Activated CD8-positive, alpha-beta T cell treated with anti-CD3 and anti-CD28 coated beads for 36 hours (primary cell): ENCODE measurements at regions not wholly inside any gene's neighbourhood (a gene's known extent, or its start where the extent isn't known, plus 50 kb on each side); places are given as distances from the start of the nearest gene placed in this dataset.

Experiments used
- ATAC-seq: fragments of 200-7000 bp; cut with Tn5 transposase; one replicate; pipeline ENCODE4 v1.10.0; 2021; ENCODE audit warnings: mild to moderate bottlenecking, moderate library complexity
- CTCF ChIA-PET: fragments of 350-600 bp; sonication (Branson Sonifier 250); formaldehyde crosslinking; loops from one replicate; lab custom pipeline; 2021; ENCODE audit warnings: antibody characterized with exemption; lab: Charles Lee
- POLR2A ChIA-PET: fragments of 350-600 bp; sonication (Branson Sonifier 250); formaldehyde crosslinking; loops from one replicate; lab custom pipeline; 2021; ENCODE audit warnings: antibody characterized with exemption; lab: Charles Lee
- DNase-seq: peaks from one replicate; pipeline ENCODE4 v3.0.0-alpha.2; 2020
- H3K27ac Mint-ChIP-seq: one replicate; pipeline ENCODE4 v1.8.0; 2021; ENCODE audit warnings: mild to moderate bottlenecking, mixed read lengths
- H3K27me3 Mint-ChIP-seq: one replicate; pipeline ENCODE4 v1.8.0; 2021; ENCODE audit warnings: mixed read lengths
- H3K36me3 Mint-ChIP-seq: one replicate; pipeline ENCODE4 v1.8.0; 2021; ENCODE audit warnings: low read depth, mixed read lengths
- H3K4me1 Mint-ChIP-seq: one replicate; pipeline ENCODE4 v1.8.0; 2021; ENCODE audit warnings: low read depth, mixed read lengths
- H3K4me3 Mint-ChIP-seq: one replicate; pipeline ENCODE4 v1.8.0; 2021; ENCODE audit warnings: mild to moderate bottlenecking, moderate library complexity, mixed read lengths
- H3K9me3 Mint-ChIP-seq: one replicate; pipeline ENCODE4 v1.8.0; 2021; ENCODE audit warnings: mixed read lengths
- CTCF ChIP-seq: fragments of 200-600 bp; IDR thresholded peaks from one replicate; pipeline ENCODE4 v1.8.0; 2022; ENCODE audit warnings: antibody characterized with exemption, mild to moderate bottlenecking
- intact Hi-C: fragments of 100-400 bp; cut with micrococcal nuclease; formaldehyde crosslinking; loops from one replicate; pipeline ENCODE4 v1.10.0; 2022

- Mint-ChIP-seq H3K9me3 (peaks cover 3% of the 10 kb centered on the region), H3K27ac (no peak overlapping the region), H3K27me3 (no peaks in the 10 kb centered on the region), H3K4me1 (no peaks in the 10 kb centered on the region), H3K36me3 (no peaks in the 10 kb centered on the region), H3K4me3 (no peak overlapping the region)
- DNase-seq: no peak
- ChIA-PET CTCF (no interaction called here), POLR2A (no interaction called here)
- intact Hi-C loops: no loop called here
- ATAC-seq: no peak
- TF ChIP-seq CTCF: no peak
Observed at GRCh38 chr2:79393806-79394484, 118.9 kb upstream of the CTNNA2 start.

GRCh38 chr2:79393107-79393685 is 119.7 kb upstream of the CTNNA2 start:
- TF ChIP-seq CTCF: no peak
- peaks cover 3% of the 10 kb centered on the region for H3K9me3 Mint-ChIP-seq
- H3K27me3 Mint-ChIP-seq: no peaks in the 10 kb centered on the region
- H3K4me1 Mint-ChIP-seq: no peaks in the 10 kb centered on the region
- no peak for DNase-seq
- H3K4me3 Mint-ChIP-seq: no peak overlapping the region
- H3K27ac Mint-ChIP-seq: no peak overlapping the region
- ATAC-seq: no peak
- ChIA-PET POLR2A (no interaction called here), CTCF (no interaction called here)
- intact Hi-C loops: no loop called here
- H3K36me3 Mint-ChIP-seq: no peaks in the 10 kb centered on the region

DNA sequence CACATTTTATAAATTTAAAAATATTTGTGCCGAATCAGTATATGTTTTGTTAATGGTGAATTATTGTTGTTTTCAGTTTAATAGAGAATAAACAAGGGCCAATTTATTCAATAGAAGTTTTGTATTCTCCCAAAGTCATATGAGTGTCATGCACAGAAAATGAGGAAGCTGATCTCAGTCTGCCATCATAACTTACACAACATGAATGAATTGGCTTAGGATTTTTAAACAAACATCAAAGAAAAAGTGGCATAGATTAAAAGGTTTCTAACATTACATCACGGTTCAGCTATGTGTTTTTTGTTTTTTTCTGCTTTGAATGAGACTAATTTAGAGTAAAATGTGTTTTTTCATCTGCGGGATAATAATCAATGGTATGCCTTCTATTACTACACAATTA is 123.4 kb upstream of the CTNNA2 start:
- TF ChIP-seq CTCF: no peak
- intact Hi-C loops: no loop called here
- no peaks in the 10 kb centered on the region for H3K4me1 Mint-ChIP-seq
- no peak for ATAC-seq
- no peaks in the 10 kb centered on the region for H3K36me3 Mint-ChIP-seq
- H3K27ac Mint-ChIP-seq: no peak overlapping the region
- ChIA-PET CTCF (no interaction called here), POLR2A (no interaction called here)
- no peaks in the 10 kb centered on the region for H3K27me3 Mint-ChIP-seq
- no peak overlapping the region for H3K4me3 Mint-ChIP-seq
- no peak for DNase-seq
- peaks cover 6% of the 10 kb centered on the region for H3K9me3 Mint-ChIP-seq

DNA sequence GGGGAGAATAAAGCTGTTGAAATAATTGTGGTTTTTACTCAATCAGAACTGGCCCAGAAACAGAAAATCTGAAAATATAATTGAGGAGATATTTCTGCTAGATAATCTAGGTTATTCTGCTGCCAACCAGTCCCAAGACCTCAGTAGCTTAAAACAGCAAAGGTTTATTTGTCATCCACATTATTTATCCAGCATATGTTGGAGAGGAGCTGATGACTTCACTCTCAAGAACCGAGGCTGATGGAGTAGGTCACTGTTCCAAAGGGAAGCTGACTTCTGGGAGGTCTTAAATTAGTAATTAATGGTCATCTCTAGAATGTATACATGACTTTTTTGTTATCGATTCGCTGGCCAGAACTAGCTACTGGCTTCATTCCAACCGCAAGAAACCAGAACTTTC is 124.8 kb upstream of the CTNNA2 start:
- peaks cover 6% of the 10 kb centered on the region for H3K9me3 Mint-ChIP-seq
- CTCF ChIA-PET: no interaction called here
- TF ChIP-seq CTCF: no peak
- H3K4me1 Mint-ChIP-seq: no peaks in the 10 kb centered on the region
- POLR2A ChIA-PET: no interaction called here
- ATAC-seq (no peak), DNase-seq (no peak)
- no peaks in the 10 kb centered on the region for H3K36me3 Mint-ChIP-seq
- H3K27me3 Mint-ChIP-seq: no peaks in the 10 kb centered on the region
- intact Hi-C loops: no loop called here
- H3K27ac Mint-ChIP-seq: no peak overlapping the region
- no peak overlapping the region for H3K4me3 Mint-ChIP-seq

DNA sequence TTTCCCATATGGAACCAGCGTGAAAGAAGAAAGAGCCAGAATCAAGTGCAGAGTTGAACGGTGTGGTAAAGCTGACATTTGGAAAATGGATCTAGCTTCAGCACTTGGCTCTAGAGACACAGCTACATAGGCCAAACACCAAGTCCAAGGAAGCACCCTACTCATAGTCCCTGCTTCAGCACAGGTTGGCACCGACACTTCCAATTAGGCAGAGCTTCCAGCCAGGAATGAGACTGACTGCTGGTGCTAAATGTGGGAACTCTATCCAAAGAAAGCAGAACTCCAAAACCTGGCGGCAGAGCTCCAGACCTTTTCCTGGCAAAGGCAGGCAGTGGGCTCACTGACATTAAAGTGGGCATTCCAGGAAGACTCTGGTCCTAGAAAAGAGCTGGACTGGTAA is 125.4 kb upstream of the CTNNA2 start:
- no peak for TF ChIP-seq CTCF
- Mint-ChIP-seq H3K9me3 (peaks cover 6% of the 10 kb centered on the region), H3K4me3 (no peak overlapping the region), H3K36me3 (no peaks in the 10 kb centered on the region), H3K27me3 (no peaks in the 10 kb centered on the region), H3K4me1 (no peaks in the 10 kb centered on the region), H3K27ac (no peak overlapping the region)
- DNase-seq (no peak), ATAC-seq (no peak)
- ChIA-PET POLR2A (no interaction called here), CTCF (no interaction called here)
- intact Hi-C loops: no loop called here
